HFFc6 (cell line): ENCODE measurements at regions not wholly inside any gene's neighbourhood (a gene's known extent, or its start where the extent isn't known, plus 50 kb on each side); places are given as distances from the start of the nearest gene placed in this dataset.
"Not testable (repeated sequence)": the region's sequence is repeated elsewhere in the genome, so short reads cannot be mapped to it uniquely, and the experiment has no call there.

Experiments
- DNase-seq: peaks from one replicate; pipeline ENCODE4 v3.0.0-alpha.2; 2018
- H3K27ac Mint-ChIP-seq: 2 replicates; pipeline ENCODE4 v1.8.0; 2020; ENCODE audit warnings: mild to moderate bottlenecking, mixed read lengths
- H3K27me3 Mint-ChIP-seq: 2 replicates; pipeline ENCODE4 v1.8.0; 2021; ENCODE audit warnings: mild to moderate bottlenecking, moderate library complexity, mixed read lengths; ENCODE audit not compliant: insufficient read depth
- H3K36me3 Mint-ChIP-seq: 2 replicates; pipeline ENCODE4 v1.8.0; 2021; ENCODE audit warnings: low read depth, mixed read lengths
- H3K4me1 Mint-ChIP-seq: 2 replicates; pipeline ENCODE4 v1.8.0; 2020; ENCODE audit warnings: low read depth, mixed read lengths
- H3K4me3 Mint-ChIP-seq: 2 replicates; pipeline ENCODE4 v1.8.0; 2020; ENCODE audit warnings: mild to moderate bottlenecking, moderate library complexity, mixed read lengths
- H3K9me3 Mint-ChIP-seq: 2 replicates; pipeline ENCODE4 v1.8.0; 2020; ENCODE audit warnings: mild to moderate bottlenecking, mixed read lengths
- TF ChIP-seq, protein P1 (sequence below): fragments of 200-600 bp; sonication (generic); IDR thresholded peaks from 2 replicates; pipeline ENCODE4 v1.5.0; 2021; ENCODE audit warnings: antibody characterized with exemption, mild to moderate bottlenecking

DNA sequence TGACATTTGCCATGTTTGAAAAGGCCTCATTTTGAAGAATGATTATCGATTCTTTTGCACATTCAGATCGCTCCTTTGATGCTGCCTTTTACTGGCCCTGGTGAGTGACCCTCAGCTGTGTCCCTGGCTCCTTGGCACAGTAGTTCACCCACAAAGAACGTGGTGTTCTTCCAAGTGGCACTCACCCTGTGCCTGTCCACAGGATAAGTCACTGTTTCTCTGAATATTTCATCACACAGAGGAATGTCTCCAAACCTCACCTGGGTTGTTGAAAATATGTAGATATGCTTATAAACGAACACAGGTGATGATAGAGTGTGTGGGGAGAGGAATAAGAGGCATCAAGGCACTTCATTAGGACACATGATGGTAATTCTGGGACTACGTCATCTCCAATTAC is 810.7 kb downstream of the CCSER2 start:
- Mint-ChIP-seq H3K4me1 (no peaks in the 10 kb centered on the region), H3K9me3 (peaks cover 35% of the 10 kb centered on the region), H3K27ac (no peak overlapping the region), H3K4me3 (no peak overlapping the region), H3K36me3 (no peaks in the 10 kb centered on the region), H3K27me3 (no peaks in the 10 kb centered on the region)
- TF ChIP-seq, protein P1, sequence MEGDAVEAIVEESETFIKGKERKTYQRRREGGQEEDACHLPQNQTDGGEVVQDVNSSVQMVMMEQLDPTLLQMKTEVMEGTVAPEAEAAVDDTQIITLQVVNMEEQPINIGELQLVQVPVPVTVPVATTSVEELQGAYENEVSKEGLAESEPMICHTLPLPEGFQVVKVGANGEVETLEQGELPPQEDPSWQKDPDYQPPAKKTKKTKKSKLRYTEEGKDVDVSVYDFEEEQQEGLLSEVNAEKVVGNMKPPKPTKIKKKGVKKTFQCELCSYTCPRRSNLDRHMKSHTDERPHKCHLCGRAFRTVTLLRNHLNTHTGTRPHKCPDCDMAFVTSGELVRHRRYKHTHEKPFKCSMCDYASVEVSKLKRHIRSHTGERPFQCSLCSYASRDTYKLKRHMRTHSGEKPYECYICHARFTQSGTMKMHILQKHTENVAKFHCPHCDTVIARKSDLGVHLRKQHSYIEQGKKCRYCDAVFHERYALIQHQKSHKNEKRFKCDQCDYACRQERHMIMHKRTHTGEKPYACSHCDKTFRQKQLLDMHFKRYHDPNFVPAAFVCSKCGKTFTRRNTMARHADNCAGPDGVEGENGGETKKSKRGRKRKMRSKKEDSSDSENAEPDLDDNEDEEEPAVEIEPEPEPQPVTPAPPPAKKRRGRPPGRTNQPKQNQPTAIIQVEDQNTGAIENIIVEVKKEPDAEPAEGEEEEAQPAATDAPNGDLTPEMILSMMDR: no peak
- DNase-seq: no peak

DNA sequence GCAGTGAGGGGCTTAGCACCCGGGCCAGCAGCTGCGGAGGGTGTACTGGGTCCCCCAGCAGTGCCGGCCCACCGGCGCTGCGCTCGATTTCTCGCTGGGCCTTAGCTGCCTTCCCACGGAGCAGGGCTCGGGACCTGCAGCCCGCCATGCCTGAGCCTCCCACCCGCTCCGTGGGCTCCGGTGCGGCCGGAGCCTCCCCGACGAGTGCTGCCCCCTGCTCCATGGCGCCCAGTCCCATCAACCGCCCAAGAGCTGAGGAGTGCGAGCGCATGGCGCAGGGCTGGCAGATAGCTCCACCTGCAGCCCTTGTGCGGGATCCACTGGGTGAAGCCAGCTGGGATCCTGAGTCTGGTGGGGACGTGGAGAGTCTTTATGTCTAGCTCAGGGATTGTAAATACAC is 813.1 kb downstream of the CCSER2 start:
- H3K9me3 Mint-ChIP-seq: peaks cover 53% of the 10 kb centered on the region
- not testable (repeated sequence) for H3K4me1 Mint-ChIP-seq, H3K4me3 Mint-ChIP-seq, DNase-seq, H3K36me3 Mint-ChIP-seq, H3K27me3 Mint-ChIP-seq, H3K27ac Mint-ChIP-seq

DNA sequence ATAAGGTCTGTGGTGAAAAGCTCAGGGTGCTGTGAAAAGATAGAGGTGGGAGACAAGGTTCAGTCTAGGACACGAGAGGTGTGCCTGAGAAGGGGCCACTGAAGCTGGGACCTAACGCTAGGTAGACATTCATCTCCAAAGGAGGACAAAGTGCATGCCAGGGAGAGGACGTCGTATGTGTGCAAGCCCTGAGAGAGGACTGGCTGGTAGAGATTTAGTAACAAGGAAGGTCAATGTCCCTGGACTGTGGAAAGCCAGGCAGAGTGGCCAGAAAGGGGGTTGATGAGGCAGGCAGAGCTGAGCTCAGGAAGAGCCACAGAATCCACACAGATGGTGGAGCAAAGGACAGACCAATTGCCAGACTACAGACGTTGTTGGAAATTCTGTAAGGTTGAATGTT is 817.6 kb downstream of the CCSER2 start:
- DNase-seq: no peak
- Mint-ChIP-seq H3K4me1 (no peaks in the 10 kb centered on the region), H3K27ac (no peak overlapping the region), H3K9me3 (peaks cover 71% of the 10 kb centered on the region), H3K27me3 (no peaks in the 10 kb centered on the region), H3K36me3 (no peaks in the 10 kb centered on the region), H3K4me3 (no peak overlapping the region)
- TF ChIP-seq, protein P1: no peak

DNA sequence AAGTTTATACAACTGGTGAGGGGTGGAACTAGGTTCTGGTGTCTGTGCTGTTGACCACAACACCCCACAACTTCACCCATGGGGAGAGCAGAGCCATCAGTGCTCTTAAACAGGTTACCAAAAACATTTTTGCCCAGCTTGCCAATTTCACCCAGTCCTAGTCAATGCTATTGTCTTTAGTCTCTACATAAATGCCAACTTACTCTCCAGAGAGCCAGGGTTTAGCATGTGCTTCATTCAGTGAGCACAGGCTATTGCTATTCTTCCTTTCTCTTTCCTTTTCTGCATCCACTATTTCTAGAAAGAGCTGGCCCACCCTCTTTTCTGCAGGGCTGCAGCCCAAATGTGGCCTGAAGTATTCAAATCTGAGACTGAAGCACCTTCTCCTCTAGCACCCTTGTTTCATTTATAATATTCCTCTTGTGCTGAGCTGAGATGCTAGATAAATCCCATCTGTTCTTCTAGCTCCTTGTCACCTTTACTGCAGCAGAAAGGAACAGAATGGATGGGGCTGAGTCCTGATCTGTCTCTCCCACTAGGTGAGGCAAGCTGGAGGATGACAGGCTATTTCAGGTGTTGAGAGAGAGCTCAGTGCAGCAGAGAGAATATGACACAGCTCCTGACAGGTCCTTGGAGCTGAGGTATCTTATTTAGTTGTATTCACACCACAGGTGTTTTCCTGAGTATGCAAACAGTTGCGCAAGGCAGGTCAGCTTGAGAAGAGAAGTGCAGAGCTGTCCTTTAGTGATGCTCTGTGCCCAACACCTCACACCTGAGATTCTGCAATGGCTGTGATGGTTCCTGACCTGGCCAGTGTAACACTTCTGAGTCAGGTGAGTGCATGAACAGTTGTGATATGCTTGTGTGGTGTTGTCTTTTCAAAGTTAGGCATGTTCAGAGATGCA is 819.2 kb downstream of the CCSER2 start:
- no peaks in the 10 kb centered on the region for H3K27me3 Mint-ChIP-seq

DNA sequence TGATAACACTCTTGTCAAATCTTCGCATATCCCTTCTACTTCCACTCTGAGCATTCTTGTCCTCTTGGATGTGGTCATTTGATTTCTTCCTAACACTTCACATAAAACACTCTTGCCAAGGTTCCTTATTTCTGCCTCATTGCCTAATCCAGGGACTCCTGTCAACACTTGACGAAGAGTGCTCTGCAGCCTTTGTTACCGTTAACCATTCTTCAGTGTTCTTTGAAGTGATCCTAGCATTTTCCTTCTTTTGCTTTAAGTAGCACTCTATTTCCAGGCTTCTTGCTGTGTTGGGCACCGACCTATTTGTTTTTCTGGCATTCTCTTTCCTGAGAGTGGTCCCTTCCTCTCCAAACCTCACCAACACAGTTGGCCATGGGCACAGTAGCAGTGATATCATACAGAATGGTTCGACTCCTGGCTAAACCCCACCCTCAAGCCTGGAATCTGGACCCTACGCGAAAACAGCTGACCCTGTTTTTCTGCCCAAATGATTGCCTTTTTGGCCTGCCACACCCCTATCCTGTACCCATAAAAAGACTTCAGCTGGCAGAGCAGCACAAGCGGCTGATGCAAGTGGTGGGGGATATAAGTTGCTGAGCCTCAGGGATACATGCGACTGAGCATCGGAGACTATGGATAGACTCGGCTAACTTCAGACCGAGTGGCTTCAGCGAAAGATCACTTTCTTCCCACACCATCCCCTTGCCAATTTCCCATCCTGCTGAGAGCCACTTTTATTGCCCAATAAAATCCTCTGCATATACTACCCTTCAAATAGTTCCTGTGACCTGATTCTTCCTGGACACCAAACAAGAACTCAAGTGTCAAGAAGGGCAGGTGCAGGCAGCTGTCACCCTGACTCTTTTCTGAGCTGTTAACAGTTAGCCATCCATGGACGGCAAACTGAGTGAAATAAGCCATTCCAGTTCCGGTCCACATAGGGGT is 820.6 kb downstream of the CCSER2 start:
- no peaks in the 10 kb centered on the region for H3K36me3 Mint-ChIP-seq
- TF ChIP-seq, protein P1: no peak
- peaks cover 61% of the 10 kb centered on the region for H3K9me3 Mint-ChIP-seq
- no peak overlapping the region for H3K4me3 Mint-ChIP-seq
- no peaks in the 10 kb centered on the region for H3K4me1 Mint-ChIP-seq
- DNase-seq: no peak
- no peak overlapping the region for H3K27ac Mint-ChIP-seq
- H3K27me3 Mint-ChIP-seq: no peaks in the 10 kb centered on the region

More for the DNA sequence above, 819.2 kb downstream of the CCSER2 start:
- Mint-ChIP-seq H3K36me3 (no peaks in the 10 kb centered on the region), H3K4me1 (no peaks in the 10 kb centered on the region), H3K4me3 (no peak overlapping the region), H3K9me3 (peaks cover 65% of the 10 kb centered on the region), H3K27ac (no peak overlapping the region)
- TF ChIP-seq, protein P1: no peak
- no peak for DNase-seq
